IMR-90 (cell line): ENCODE measurements at regions not wholly inside any gene's neighbourhood (a gene's known extent, or its start where the extent isn't known, plus 50 kb on each side); places are given as distances from the start of the nearest gene placed in this dataset.

Source experiments
- ATAC-seq: fragments of 200-7000 bp; cut with Tn5 transposase; 2 replicates; pipeline ENCODE4 v1.9.1; 2020; ENCODE audit warnings: low read depth, mild to moderate bottlenecking, moderate library complexity
- BruUV-seq: library from RNA; stranded (reverse); fragments of 400-500 nt; replicated peaks from 2 replicates; lab custom pipeline; 2021; lab: Mats Ljungman, UMichigan
- CTCF ChIA-PET: fragments of 300-600 bp; formaldehyde crosslinking; extraction: SDS; loops from one replicate; lab custom pipeline; 2021; ENCODE audit warnings: antibody characterized with exemption; lab: Yijun Ruan, JAX
- POLR2A ChIA-PET: fragments of 300-600 bp; sonication (Branson Sonifier 250); formaldehyde crosslinking; loops from one replicate; lab custom pipeline; 2022; ENCODE audit warnings: antibody characterized with exemption; ENCODE audit not compliant: unreplicated experiment; lab: Charles Lee
- DNase-seq: peaks from one replicate; pipeline ENCODE4 v3.0.0; 2013
- H2AFZ ChIP-seq: replicated peaks from 2 replicates; pipeline ENCODE3; 2013; ENCODE audit warnings: low read length, mild to moderate bottlenecking; ENCODE audit not compliant: poor library complexity
- H2AK5ac ChIP-seq: 2 replicates; pipeline ENCODE4 v1.6.1; 2013; ENCODE audit warnings: low read depth, low read length, inconsistent platforms
- H2AK9ac ChIP-seq: replicated peaks from 2 replicates; pipeline ENCODE3; 2013; ENCODE audit warnings: mild to moderate bottlenecking, low read depth, low read length, moderate library complexity; ENCODE audit not compliant: poor library complexity
- H2BK120ac ChIP-seq: 2 replicates; pipeline ENCODE4 v1.6.1; 2013; ENCODE audit warnings: low read depth, low read length, inconsistent platforms
- H2BK15ac ChIP-seq: 3 replicates; pipeline ENCODE4 v1.6.1; 2013; ENCODE audit warnings: low read depth, low read length, inconsistent platforms
- H2BK20ac ChIP-seq: 2 replicates; pipeline ENCODE4 v1.6.1; 2013; ENCODE audit warnings: low read depth, mild to moderate bottlenecking, inconsistent platforms, low read length, moderate library complexity
- H2BK5ac ChIP-seq: 2 replicates; pipeline ENCODE4 v1.6.1; 2013; ENCODE audit warnings: mild to moderate bottlenecking, low read depth, low read length, inconsistent platforms; ENCODE audit not compliant: poor library complexity, severe bottlenecking
- H3K14ac ChIP-seq: replicated peaks from 2 replicates; pipeline ENCODE4 v1.6.1; 2013; ENCODE audit warnings: low read depth, low read length, inconsistent platforms
- H3K18ac ChIP-seq: 2 replicates; pipeline ENCODE4 v1.6.1; 2013; ENCODE audit warnings: low read depth, low read length, control low read depth
- H3K23ac ChIP-seq: 2 replicates; pipeline ENCODE4 v1.6.1; 2013; ENCODE audit warnings: low read depth, low read length, inconsistent platforms
- H3K27ac ChIP-seq: 2 replicates; pipeline ENCODE4 v1.5.1; 2013; ENCODE audit warnings: mild to moderate bottlenecking, control low read depth, low read length; ENCODE audit not compliant: insufficient read depth
- H3K27me3 ChIP-seq: 2 replicates; pipeline ENCODE4 v1.6.1; 2013; ENCODE audit warnings: low read length; ENCODE audit not compliant: control insufficient read depth, insufficient read depth
- H3K36me3 ChIP-seq: 2 replicates; pipeline ENCODE4 v1.6.1; 2013; ENCODE audit warnings: low read length, mixed read lengths; ENCODE audit not compliant: control insufficient read depth, insufficient read depth
- H3K4ac ChIP-seq: 2 replicates; pipeline ENCODE4 v1.6.1; 2013; ENCODE audit warnings: low read depth, low read length, inconsistent platforms
- H3K4me1 ChIP-seq: 2 replicates; pipeline ENCODE4 v1.6.1; 2013; ENCODE audit warnings: low read length, mixed read lengths; ENCODE audit not compliant: control insufficient read depth, insufficient read depth
- H3K4me2 ChIP-seq: 2 replicates; pipeline ENCODE4 v1.6.1; 2013; ENCODE audit warnings: low read depth, mild to moderate bottlenecking, control low read depth, low read length, moderate library complexity
- H3K4me3 ChIP-seq: 2 replicates; pipeline ENCODE4 v1.5.1; 2013; ENCODE audit warnings: low read depth, mild to moderate bottlenecking, control low read depth, low read length, moderate library complexity; ENCODE audit not compliant: insufficient read depth
- H3K56ac ChIP-seq: 2 replicates; pipeline ENCODE4 v1.6.1; 2013; ENCODE audit warnings: low read length, inconsistent platforms; ENCODE audit not compliant: insufficient read depth; ENCODE audit errors: extremely low read depth
- H3K79me1 ChIP-seq, 2 experiments: 2 replicates each; pipeline ENCODE4 v1.6.1; 2013; ENCODE audit warnings: low read length in 2 of 2, inconsistent platforms in 1 of 2, low read depth in 1 of 2
- H3K9ac ChIP-seq: 2 replicates; pipeline ENCODE4 v1.6.1; 2013; ENCODE audit warnings: low read depth, low read length, control low read depth
- H3K9me1 ChIP-seq: 2 replicates; pipeline ENCODE4 v1.6.1; 2013; ENCODE audit warnings: low read length, inconsistent platforms; ENCODE audit not compliant: insufficient read depth
- H3K9me3 ChIP-seq: 2 replicates; pipeline ENCODE4 v1.6.1; 2013; ENCODE audit warnings: low read length; ENCODE audit not compliant: control insufficient read depth, insufficient read depth
- H4K20me1 ChIP-seq: 2 replicates; pipeline ENCODE4 v1.6.1; 2013; ENCODE audit warnings: low read length, inconsistent platforms; ENCODE audit not compliant: insufficient read depth
- H4K5ac ChIP-seq: 2 replicates; pipeline ENCODE4 v1.6.1; 2013; ENCODE audit warnings: mild to moderate bottlenecking, low read depth, low read length, control low read depth
- H4K8ac ChIP-seq, 2 experiments: 2 replicates each; pipeline ENCODE4 v1.6.1; 2013; ENCODE audit warnings: low read depth in 2 of 2, low read length in 2 of 2, control low read depth in 1 of 2, inconsistent platforms in 1 of 2
- H4K91ac ChIP-seq: 2 replicates; pipeline ENCODE4 v1.6.1; 2013; ENCODE audit warnings: low read depth, low read length, inconsistent platforms; ENCODE audit not compliant: insufficient read depth
- MXI1 ChIP-seq: IDR thresholded peaks from 2 replicates; pipeline ENCODE4 v1.6.1; 2012; ENCODE audit warnings: low read depth, mild to moderate bottlenecking, low read length, moderate library complexity, borderline replicate concordance
- POLR2A ChIP-seq: IDR thresholded peaks from 2 replicates; pipeline ENCODE4 v1.6.1; 2012; ENCODE audit warnings: mild to moderate bottlenecking, low read depth, low read length
- WGBS, 2 experiments: methylation state at CpG; one replicate each; pipeline versions ENCODE4 v1.1.5 to v1.1.7; 2013; ENCODE audit warnings: missing lambda C conversion rate in 2 of 2; ENCODE audit not compliant: insufficient read length in 1 of 2; ENCODE audit errors: extremely low coverage in 2 of 2; 5-methylcytosine and 5-hydroxymethylcytosine counted together
- dilution Hi-C: fragments of 300-500 bp; cut with HindIII; formaldehyde crosslinking; loops from one replicate; pipeline ENCODE4 v1.14.3; 2018; ENCODE audit warnings: low sequenced_read_pairs; ENCODE audit not compliant: unreplicated experiment
- in situ Hi-C: fragments of 300-500 bp; cut with MboI; formaldehyde crosslinking; loops from 3 replicates; pipeline ENCODE4 v1.14.3; 2019; ENCODE audit warnings: low sequenced_read_pairs, inconsistent platforms, mixed read lengths
- intact Hi-C: fragments of 100-400 bp; cut with micrococcal nuclease; formaldehyde crosslinking; loops from 2 replicates; pipeline ENCODE4 v1.10.0; 2022
- TF ChIP-seq, protein P1 (sequence below): fragments of 150-350 bp; IDR thresholded peaks from 2 replicates; pipeline ENCODE4 v1.6.1; 2016; ENCODE audit warnings: low read depth, mild to moderate bottlenecking, low read length, moderate library complexity, borderline replicate concordance

DNA sequence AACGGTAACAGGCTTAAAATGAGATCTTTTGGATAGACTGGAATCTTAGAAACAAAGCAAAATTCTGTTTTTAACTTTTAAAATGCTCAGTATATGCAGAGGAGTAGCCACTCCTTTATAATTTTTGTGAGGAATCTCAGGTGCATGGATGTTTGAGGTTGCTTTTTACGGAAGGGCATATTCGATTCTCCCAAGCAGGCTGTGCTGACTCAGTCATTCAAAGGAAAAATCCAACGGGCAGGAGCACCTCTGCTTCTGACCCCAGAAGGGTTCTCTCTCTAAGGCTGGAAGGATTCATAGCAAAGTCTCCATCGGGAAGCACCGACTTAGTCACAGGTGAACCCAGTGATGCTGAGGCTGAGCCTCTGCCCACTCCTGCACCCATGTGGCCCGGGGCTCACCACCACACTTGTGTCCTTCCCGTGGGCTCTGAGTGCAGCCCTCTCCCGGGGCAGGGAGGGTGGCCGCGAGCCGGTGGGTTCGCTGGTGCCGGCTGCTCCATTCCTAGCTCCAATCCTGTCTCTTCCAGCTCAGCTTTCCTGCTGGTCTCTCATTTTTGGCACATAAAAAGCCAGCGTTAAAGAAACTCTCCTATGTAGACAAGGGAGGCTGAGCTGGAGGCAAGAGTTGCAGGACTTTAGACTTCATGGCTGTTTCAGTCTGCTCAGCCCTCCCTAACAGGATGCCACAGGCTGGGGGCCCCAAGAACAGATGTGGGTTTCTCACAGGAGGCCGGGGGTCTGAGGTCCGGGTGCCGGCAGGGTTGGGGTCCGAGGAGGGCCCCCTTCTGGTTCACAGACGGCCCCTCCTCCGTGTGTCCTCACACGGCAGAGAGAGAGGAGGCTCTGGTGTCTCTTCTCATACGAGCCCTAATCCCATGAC lies 135.6 kb upstream of the LPCAT1 start:
- ATAC-seq = no peak; the same call in 1 of the 2 replicates
- Histone ChIP-seq H2AK9ac (no peak overlapping the region), H3K18ac (no peak overlapping the region), H3K9me3 (no peaks in the 10 kb centered on the region), H2BK15ac (no peak overlapping the region), H3K14ac (no peak overlapping the region), H3K4me1 (no peaks in the 10 kb centered on the region), H4K20me1 (no peaks in the 10 kb centered on the region), H2AK5ac (no peak overlapping the region), H3K36me3 (no peaks in the 10 kb centered on the region), H3K4me3 (no peak overlapping the region), H4K8ac (no peak overlapping the region), H2BK20ac (no peak overlapping the region), H3K9ac (no peak overlapping the region), H3K4ac (no peak overlapping the region), H3K56ac (no peak overlapping the region), H4K5ac (no peak overlapping the region), H2AFZ (no peak overlapping the region), H2BK120ac (no peak overlapping the region), H3K79me1 (no peaks in the 10 kb centered on the region), H3K23ac (no peak overlapping the region), H3K27me3 (peaks cover 57% of the 10 kb centered on the region), H3K4me2 (no peak overlapping the region), H3K27ac (no peak overlapping the region), H2BK5ac (no peak overlapping the region), H3K9me1 (no peaks in the 10 kb centered on the region), H4K91ac (no peak overlapping the region)
- BruUV-seq = no TSS peak
- POLR2A ChIA-PET = no interaction called here
- WGBS, 2 experiments = 60% methylated on average over 3 of the region's 23 CpGs; no CpG with 5 or more reads in 1 of the 2 experiments
- DNase-seq = no peak
- TF ChIP-seq MXI1 (no peak), POLR2A (no peak)
- TF ChIP-seq, protein P1, sequence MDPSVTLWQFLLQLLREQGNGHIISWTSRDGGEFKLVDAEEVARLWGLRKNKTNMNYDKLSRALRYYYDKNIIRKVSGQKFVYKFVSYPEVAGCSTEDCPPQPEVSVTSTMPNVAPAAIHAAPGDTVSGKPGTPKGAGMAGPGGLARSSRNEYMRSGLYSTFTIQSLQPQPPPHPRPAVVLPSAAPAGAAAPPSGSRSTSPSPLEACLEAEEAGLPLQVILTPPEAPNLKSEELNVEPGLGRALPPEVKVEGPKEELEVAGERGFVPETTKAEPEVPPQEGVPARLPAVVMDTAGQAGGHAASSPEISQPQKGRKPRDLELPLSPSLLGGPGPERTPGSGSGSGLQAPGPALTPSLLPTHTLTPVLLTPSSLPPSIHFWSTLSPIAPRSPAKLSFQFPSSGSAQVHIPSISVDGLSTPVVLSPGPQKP = no peak
- intact Hi-C loops (no loop called here), in situ Hi-C loops (no loop called here), dilution Hi-C loops (no loop called here)
- CTCF ChIA-PET = no interaction called here
